Liver (tissue), 8 donors: ENCODE measurements at regions not wholly inside any gene's neighbourhood (a gene's known extent, or its start where the extent isn't known, plus 50 kb on each side); places are given as distances from the start of the nearest gene placed in this dataset.

Experiments
- DNase-seq: peaks from one replicate; pipeline ENCODE4 v3.0.0-alpha.2; 2017; ENCODE audit warnings: low spot score
- H3K27ac ChIP-seq, 2 donors: one replicate each; pipeline ENCODE4 v1.7.0; 2013; ENCODE audit warnings: inconsistent platforms in 2 of 2, low read length in 2 of 2, control low read depth in 1 of 2, low read depth in 1 of 2, mild to moderate bottlenecking in 1 of 2
- H3K27me3 ChIP-seq, 4 donors: one replicate each; pipeline versions ENCODE4 v1.6.1 to v1.7.0; 2013; ENCODE audit warnings: low read length in 3 of 4, inconsistent platforms in 1 of 4, mild to moderate bottlenecking in 1 of 4, moderate library complexity in 1 of 4; ENCODE audit not compliant: control insufficient read depth in 4 of 4, insufficient read depth in 4 of 4
- H3K36me3 ChIP-seq, 4 donors: one replicate each; pipeline versions ENCODE4 v1.6.1 to v1.7.0; 2013; ENCODE audit warnings: low read length in 3 of 4, mild to moderate bottlenecking in 3 of 4, low read depth in 1 of 4, moderate library complexity in 1 of 4; ENCODE audit not compliant: control insufficient read depth in 4 of 4, insufficient read depth in 3 of 4
- H3K4me1 ChIP-seq, 4 donors: one replicate each; pipeline versions ENCODE4 v1.6.1 to v1.7.0; 2013; ENCODE audit warnings: low read length in 3 of 4, mild to moderate bottlenecking in 3 of 4, moderate library complexity in 1 of 4; ENCODE audit not compliant: control insufficient read depth in 4 of 4, insufficient read depth in 4 of 4
- H3K4me3 ChIP-seq, 3 donors: one replicate each; pipeline versions ENCODE4 v1.6.1 to v1.7.0; 2013; ENCODE audit warnings: low read length in 3 of 3, control low read depth in 1 of 3, low read depth in 1 of 3, mild to moderate bottlenecking in 1 of 3
- H3K9ac ChIP-seq, 2 donors: one replicate each; pipeline ENCODE4 v1.7.0; 2013; ENCODE audit warnings: low read length in 2 of 2, mild to moderate bottlenecking in 2 of 2, moderate library complexity in 2 of 2, control low read depth in 1 of 2, low read depth in 1 of 2
- H3K9me3 ChIP-seq, 4 donors: one replicate each; pipeline versions ENCODE4 v1.6.1 to v1.7.0; 2013; ENCODE audit warnings: low read length in 3 of 4; ENCODE audit not compliant: control insufficient read depth in 4 of 4
- EGR1 ChIP-seq, 2 donors: IDR thresholded peaks; 2 replicates each; pipeline ENCODE4 v1.6.1; 2016 to 2018; ENCODE audit warnings: antibody characterized with exemption in 2 of 2, low read depth in 2 of 2
- FOXA1 ChIP-seq: IDR thresholded peaks from 2 replicates; pipeline ENCODE4 v1.6.1; 2016; ENCODE audit warnings: antibody characterized with exemption
- FOXA2 ChIP-seq: IDR thresholded peaks from 2 replicates; pipeline ENCODE4 v1.6.1; 2016; ENCODE audit warnings: antibody characterized with exemption
- GABPA ChIP-seq, 2 donors: IDR thresholded peaks in 1 of 2; conservative IDR thresholded peaks in 1 of 2; 2 replicates each; pipeline ENCODE4 v1.6.1; 2016; ENCODE audit warnings: antibody characterized with exemption in 2 of 2, mild to moderate bottlenecking in 1 of 2, moderate library complexity in 1 of 2
- HNF4A ChIP-seq, 2 donors: conservative IDR thresholded peaks; 2 replicates each; pipeline ENCODE4 v1.6.1; 2016; ENCODE audit warnings: antibody characterized with exemption in 2 of 2, mild to moderate bottlenecking in 2 of 2
- HNF4G ChIP-seq: IDR thresholded peaks from 2 replicates; pipeline ENCODE4 v1.6.1; 2016; ENCODE audit warnings: antibody characterized with exemption
- JUND ChIP-seq, 2 donors: IDR thresholded peaks; 2 replicates each; pipeline ENCODE4 v1.6.1; 2016; ENCODE audit warnings: antibody characterized with exemption in 2 of 2
- MAX ChIP-seq: IDR thresholded peaks from 2 replicates; pipeline ENCODE4 v1.6.1; 2016; ENCODE audit warnings: antibody characterized with exemption
- NR2F2 ChIP-seq: IDR thresholded peaks from 2 replicates; pipeline ENCODE4 v1.6.1; 2016; ENCODE audit warnings: antibody characterized with exemption
- RAD21 ChIP-seq, 2 donors: IDR thresholded peaks; 2 replicates each; pipeline ENCODE4 v1.6.1; 2016; ENCODE audit warnings: antibody characterized with exemption in 2 of 2, mild to moderate bottlenecking in 2 of 2
- RXRA ChIP-seq, 2 donors: IDR thresholded peaks; 2 replicates each; pipeline ENCODE4 v1.6.1; 2017 to 2018; ENCODE audit warnings: antibody characterized with exemption in 2 of 2, mild to moderate bottlenecking in 1 of 2
- SP1 ChIP-seq: IDR thresholded peaks from 2 replicates; pipeline ENCODE4 v1.6.1; 2018; ENCODE audit warnings: antibody characterized with exemption, mild to moderate bottlenecking
- TAF1 ChIP-seq: conservative IDR thresholded peaks from 2 replicates; pipeline ENCODE4 v1.6.1; 2016; ENCODE audit warnings: antibody characterized with exemption, mild to moderate bottlenecking
- YY1 ChIP-seq: IDR thresholded peaks from 2 replicates; pipeline ENCODE4 v1.6.1; 2016; ENCODE audit warnings: antibody characterized with exemption, mild to moderate bottlenecking
- ZBTB33 ChIP-seq: IDR thresholded peaks from 2 replicates; pipeline ENCODE4 v1.6.1; 2016; ENCODE audit warnings: antibody characterized with exemption
- WGBS: extraction: QIAGEN DNeasy Blood & Tissue Kit; methylation state at CpG from one replicate; pipeline ENCODE4 v1.1.7; 2013; 5-methylcytosine and 5-hydroxymethylcytosine counted together
- TF ChIP-seq, protein P1 (sequence below): fragments of 150-350 bp; IDR thresholded peaks from 2 replicates; pipeline ENCODE4 v1.5.1; 2017; ENCODE audit warnings: improper control_type of control experiment, low read depth, low read length; ENCODE audit not compliant: missing input control
- TF ChIP-seq, protein P2 (sequence below): IDR thresholded peaks from 2 replicates; pipeline ENCODE4 v1.6.1; 2016; ENCODE audit warnings: antibody characterized with exemption
- TF ChIP-seq, protein P3 (sequence below): IDR thresholded peaks from 2 replicates; pipeline ENCODE4 v1.6.1; 2016; ENCODE audit warnings: antibody characterized with exemption, mild to moderate bottlenecking
- donor health status: healthy.
- donor health status: healthy.
- donor health status: healthy.
- donor health status: healthy.
- donor health status: healthy.

DNA sequence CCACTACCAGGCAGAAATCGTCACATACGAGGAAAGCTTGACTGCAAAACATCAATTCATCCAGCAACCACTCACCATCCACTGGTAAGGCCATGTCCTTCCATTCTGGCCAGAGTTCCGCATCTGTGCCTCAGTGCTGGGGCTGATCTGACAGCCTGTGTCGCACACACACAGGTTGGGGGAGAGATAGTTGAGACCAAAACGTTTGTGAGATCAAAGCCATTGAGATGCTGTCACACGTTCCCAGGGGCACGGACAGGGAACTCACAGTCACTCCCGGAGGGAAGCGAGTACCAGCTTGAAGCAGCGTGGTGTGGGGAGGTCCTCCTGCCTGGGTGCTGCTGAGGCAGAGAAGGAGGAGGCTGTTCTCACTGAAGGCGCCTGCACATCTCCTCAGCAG, 458.5 kb upstream of the SALL3 start:
- Histone ChIP-seq H3K9ac (no peak overlapping the region), H3K4me1 (no peaks in the 10 kb centered on the region), H3K9me3 (no peaks in the 10 kb centered on the region), H3K27ac (no peak overlapping the region), H3K27me3 (no peaks in the 10 kb centered on the region), H3K36me3 (no peaks in the 10 kb centered on the region), H3K4me3 (no peak overlapping the region)
- TF ChIP-seq YY1, result no peak
- TF ChIP-seq ZBTB33, result no peak
- no peak for TF ChIP-seq GABPA (IDR thresholded peaks at IDR 0.05 in 1 of 2, conservative IDR thresholded peaks at IDR 0.05 in 1 of 2)
- TF ChIP-seq, protein P1, sequence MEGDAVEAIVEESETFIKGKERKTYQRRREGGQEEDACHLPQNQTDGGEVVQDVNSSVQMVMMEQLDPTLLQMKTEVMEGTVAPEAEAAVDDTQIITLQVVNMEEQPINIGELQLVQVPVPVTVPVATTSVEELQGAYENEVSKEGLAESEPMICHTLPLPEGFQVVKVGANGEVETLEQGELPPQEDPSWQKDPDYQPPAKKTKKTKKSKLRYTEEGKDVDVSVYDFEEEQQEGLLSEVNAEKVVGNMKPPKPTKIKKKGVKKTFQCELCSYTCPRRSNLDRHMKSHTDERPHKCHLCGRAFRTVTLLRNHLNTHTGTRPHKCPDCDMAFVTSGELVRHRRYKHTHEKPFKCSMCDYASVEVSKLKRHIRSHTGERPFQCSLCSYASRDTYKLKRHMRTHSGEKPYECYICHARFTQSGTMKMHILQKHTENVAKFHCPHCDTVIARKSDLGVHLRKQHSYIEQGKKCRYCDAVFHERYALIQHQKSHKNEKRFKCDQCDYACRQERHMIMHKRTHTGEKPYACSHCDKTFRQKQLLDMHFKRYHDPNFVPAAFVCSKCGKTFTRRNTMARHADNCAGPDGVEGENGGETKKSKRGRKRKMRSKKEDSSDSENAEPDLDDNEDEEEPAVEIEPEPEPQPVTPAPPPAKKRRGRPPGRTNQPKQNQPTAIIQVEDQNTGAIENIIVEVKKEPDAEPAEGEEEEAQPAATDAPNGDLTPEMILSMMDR, result no peak
- 75% methylated on average over 11 of the region's 11 CpGs for WGBS
- no peak for DNase-seq

DNA sequence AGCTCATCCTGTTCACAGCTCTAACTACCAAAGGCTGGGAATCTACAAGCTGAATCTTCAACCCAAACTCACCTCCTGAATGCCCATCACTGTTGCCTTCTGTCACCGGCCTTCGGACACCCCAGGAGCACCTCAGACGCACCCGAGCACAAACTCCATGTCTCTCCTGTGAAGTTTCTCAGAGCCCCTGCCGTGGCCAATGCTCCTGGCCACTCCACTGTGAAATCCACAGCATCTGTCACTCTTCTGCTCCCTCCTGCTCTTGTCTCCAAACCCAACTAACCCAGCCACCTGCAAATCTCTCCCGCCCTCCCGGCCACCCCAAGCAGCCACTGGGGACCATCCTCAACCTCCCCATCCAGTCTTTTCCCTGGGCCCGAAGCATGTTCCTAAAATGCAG, 457.9 kb upstream of the SALL3 start:
- Histone ChIP-seq H3K4me3 (no peak overlapping the region), H3K36me3 (no peaks in the 10 kb centered on the region), H3K27me3 (no peaks in the 10 kb centered on the region), H3K9me3 (no peaks in the 10 kb centered on the region), H3K27ac (no peak overlapping the region), H3K4me1 (no peaks in the 10 kb centered on the region), H3K9ac (no peak overlapping the region)
- TF ChIP-seq TAF1, result no peak
- no peak for TF ChIP-seq HNF4G
- no peak for TF ChIP-seq FOXA1
- TF ChIP-seq SP1, result no peak
- TF ChIP-seq YY1, result no peak
- TF ChIP-seq GABPA (IDR thresholded peaks at IDR 0.05 in 1 of 2, conservative IDR thresholded peaks at IDR 0.05 in 1 of 2), result no peak
- no peak for TF ChIP-seq NR2F2
- no peak for TF ChIP-seq RXRA (IDR thresholded peaks at IDR 0.05)
- no peak for TF ChIP-seq FOXA2
- no peak for TF ChIP-seq HNF4A (conservative IDR thresholded peaks at IDR 0.05)
- TF ChIP-seq, protein P1, result no peak
- TF ChIP-seq, protein P2, sequence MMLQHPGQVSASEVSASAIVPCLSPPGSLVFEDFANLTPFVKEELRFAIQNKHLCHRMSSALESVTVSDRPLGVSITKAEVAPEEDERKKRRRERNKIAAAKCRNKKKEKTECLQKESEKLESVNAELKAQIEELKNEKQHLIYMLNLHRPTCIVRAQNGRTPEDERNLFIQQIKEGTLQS, result no peak
- TF ChIP-seq ZBTB33, result no peak
- TF ChIP-seq JUND (IDR thresholded peaks at IDR 0.05), result no peak
- TF ChIP-seq RAD21 (IDR thresholded peaks at IDR 0.05), result no peak
- TF ChIP-seq MAX, result no peak
- TF ChIP-seq EGR1 (IDR thresholded peaks at IDR 0.05; ENCODE audit: low read depth in 2 of 2), result no peak
- TF ChIP-seq, protein P3, sequence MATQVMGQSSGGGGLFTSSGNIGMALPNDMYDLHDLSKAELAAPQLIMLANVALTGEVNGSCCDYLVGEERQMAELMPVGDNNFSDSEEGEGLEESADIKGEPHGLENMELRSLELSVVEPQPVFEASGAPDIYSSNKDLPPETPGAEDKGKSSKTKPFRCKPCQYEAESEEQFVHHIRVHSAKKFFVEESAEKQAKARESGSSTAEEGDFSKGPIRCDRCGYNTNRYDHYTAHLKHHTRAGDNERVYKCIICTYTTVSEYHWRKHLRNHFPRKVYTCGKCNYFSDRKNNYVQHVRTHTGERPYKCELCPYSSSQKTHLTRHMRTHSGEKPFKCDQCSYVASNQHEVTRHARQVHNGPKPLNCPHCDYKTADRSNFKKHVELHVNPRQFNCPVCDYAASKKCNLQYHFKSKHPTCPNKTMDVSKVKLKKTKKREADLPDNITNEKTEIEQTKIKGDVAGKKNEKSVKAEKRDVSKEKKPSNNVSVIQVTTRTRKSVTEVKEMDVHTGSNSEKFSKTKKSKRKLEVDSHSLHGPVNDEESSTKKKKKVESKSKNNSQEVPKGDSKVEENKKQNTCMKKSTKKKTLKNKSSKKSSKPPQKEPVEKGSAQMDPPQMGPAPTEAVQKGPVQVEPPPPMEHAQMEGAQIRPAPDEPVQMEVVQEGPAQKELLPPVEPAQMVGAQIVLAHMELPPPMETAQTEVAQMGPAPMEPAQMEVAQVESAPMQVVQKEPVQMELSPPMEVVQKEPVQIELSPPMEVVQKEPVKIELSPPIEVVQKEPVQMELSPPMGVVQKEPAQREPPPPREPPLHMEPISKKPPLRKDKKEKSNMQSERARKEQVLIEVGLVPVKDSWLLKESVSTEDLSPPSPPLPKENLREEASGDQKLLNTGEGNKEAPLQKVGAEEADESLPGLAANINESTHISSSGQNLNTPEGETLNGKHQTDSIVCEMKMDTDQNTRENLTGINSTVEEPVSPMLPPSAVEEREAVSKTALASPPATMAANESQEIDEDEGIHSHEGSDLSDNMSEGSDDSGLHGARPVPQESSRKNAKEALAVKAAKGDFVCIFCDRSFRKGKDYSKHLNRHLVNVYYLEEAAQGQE, result no peak
- no peak for DNase-seq
- 82% methylated on average over 8 of the region's 8 CpGs for WGBS
